Endothelial cell of umbilical vein (primary cell): ENCODE measurements at regions not wholly inside any gene's neighbourhood (a gene's known extent, or its start where the extent isn't known, plus 50 kb on each side); places are given as distances from the start of the nearest gene placed in this dataset.

Experiments used
- GATA2 ChIP-seq: IDR thresholded peaks from 2 replicates; pipeline ENCODE4 v1.7.0; 2011; ENCODE audit warnings: low read depth, mild to moderate bottlenecking, moderate library complexity, mixed read lengths, low read length; ENCODE audit not compliant: insufficient read length, insufficient read depth
- MYC ChIP-seq: IDR thresholded peaks from one replicate; pipeline ENCODE4 v1.6.1; 2011; ENCODE audit warnings: mild to moderate bottlenecking, low read depth, low read length
- POLR2A ChIP-seq: IDR thresholded peaks from 2 replicates; pipeline ENCODE4 v1.6.1; 2012; ENCODE audit warnings: low read depth, mild to moderate bottlenecking, control low read depth, low read length
- POLR2AphosphoS5 ChIP-seq: IDR thresholded peaks from 2 replicates; pipeline ENCODE4 v1.6.1; 2012; ENCODE audit warnings: low read depth, mild to moderate bottlenecking, control low read depth, low read length, moderate library complexity; ENCODE audit not compliant: insufficient read depth
- TF ChIP-seq, protein P1 (sequence below), 2 donors: IDR thresholded peaks; 1 replicate in 1 of 2; 2 replicates in 1 of 2; pipeline ENCODE4 v1.5.1; 2011; ENCODE audit warnings: low read length in 2 of 2, mild to moderate bottlenecking in 2 of 2, moderate library complexity in 2 of 2, control low read depth in 1 of 2, inconsistent platforms in 1 of 2, low read depth in 1 of 2; ENCODE audit not compliant: insufficient read depth in 1 of 2; ENCODE audit errors: extremely low read depth in 1 of 2
- TF ChIP-seq, protein P2 (sequence below): IDR thresholded peaks from 2 replicates; pipeline ENCODE4 v1.6.1; 2011; ENCODE audit not compliant: insufficient read depth, insufficient read length

DNA sequence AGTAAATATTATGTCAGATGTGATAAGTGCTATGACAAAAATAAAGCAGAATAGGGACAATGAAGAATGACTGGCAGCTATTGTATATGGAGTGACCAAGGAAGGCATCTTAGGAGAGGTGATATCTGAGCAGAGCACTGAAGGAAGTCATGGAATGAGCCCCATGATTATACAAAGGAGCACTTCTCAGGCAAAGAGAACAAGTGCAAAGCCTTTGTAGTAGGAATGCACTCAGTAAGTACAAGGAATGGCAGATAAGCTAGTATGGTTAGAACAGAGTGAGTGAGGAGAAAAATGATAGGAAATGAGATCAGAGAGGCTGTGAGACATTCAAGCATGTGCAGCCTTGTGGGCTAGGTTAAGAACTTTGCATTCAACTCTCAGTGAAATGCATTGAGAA, 214.8 kb downstream of the LURAP1L start:
- TF ChIP-seq, protein P1, sequence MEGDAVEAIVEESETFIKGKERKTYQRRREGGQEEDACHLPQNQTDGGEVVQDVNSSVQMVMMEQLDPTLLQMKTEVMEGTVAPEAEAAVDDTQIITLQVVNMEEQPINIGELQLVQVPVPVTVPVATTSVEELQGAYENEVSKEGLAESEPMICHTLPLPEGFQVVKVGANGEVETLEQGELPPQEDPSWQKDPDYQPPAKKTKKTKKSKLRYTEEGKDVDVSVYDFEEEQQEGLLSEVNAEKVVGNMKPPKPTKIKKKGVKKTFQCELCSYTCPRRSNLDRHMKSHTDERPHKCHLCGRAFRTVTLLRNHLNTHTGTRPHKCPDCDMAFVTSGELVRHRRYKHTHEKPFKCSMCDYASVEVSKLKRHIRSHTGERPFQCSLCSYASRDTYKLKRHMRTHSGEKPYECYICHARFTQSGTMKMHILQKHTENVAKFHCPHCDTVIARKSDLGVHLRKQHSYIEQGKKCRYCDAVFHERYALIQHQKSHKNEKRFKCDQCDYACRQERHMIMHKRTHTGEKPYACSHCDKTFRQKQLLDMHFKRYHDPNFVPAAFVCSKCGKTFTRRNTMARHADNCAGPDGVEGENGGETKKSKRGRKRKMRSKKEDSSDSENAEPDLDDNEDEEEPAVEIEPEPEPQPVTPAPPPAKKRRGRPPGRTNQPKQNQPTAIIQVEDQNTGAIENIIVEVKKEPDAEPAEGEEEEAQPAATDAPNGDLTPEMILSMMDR (IDR thresholded peaks at IDR 0.05; ENCODE audit: extremely low read depth in 1 of 2, insufficient read depth in 1 of 2, low read depth in 1 of 2, low read length in 2 of 2) = no peak
- TF ChIP-seq POLR2A (no peak), MYC (no peak), POLR2AphosphoS5 (no peak), GATA2 (no peak)
- TF ChIP-seq, protein P2, sequence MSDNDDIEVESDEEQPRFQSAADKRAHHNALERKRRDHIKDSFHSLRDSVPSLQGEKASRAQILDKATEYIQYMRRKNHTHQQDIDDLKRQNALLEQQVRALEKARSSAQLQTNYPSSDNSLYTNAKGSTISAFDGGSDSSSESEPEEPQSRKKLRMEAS = no peak
